Colonic mucosa (tissue), 4 donors: ENCODE measurements at regions not wholly inside any gene's neighbourhood (a gene's known extent, or its start where the extent isn't known, plus 50 kb on each side); places are given as distances from the start of the nearest gene placed in this dataset.

ENCODE experiments used
- DNase-seq: peaks from one replicate; pipeline ENCODE4 v3.0.0-alpha.2; 2020
- H3K27ac ChIP-seq: fragments of 200-600 bp; one replicate; pipeline ENCODE4 v1.8.0; 2021
- H3K27me3 ChIP-seq: fragments of 200-600 bp; one replicate; pipeline ENCODE4 v1.8.0; 2021
- H3K36me3 ChIP-seq: fragments of 200-600 bp; one replicate; pipeline ENCODE4 v1.8.0; 2021
- H3K4me1 ChIP-seq: fragments of 200-600 bp; one replicate; pipeline ENCODE4 v1.8.0; 2021; ENCODE audit warnings: mild to moderate bottlenecking
- H3K4me3 ChIP-seq: fragments of 200-600 bp; one replicate; pipeline ENCODE4 v1.8.0; 2021
- H3K9ac ChIP-seq, 2 donors: one replicate each; pipeline ENCODE4 v1.7.0; 2013; ENCODE audit warnings: control low read depth in 2 of 2, low read depth in 2 of 2, low read length in 2 of 2
- H3K9me3 ChIP-seq: fragments of 200-600 bp; one replicate; pipeline ENCODE4 v1.8.0; 2021
- intact Hi-C: fragments of 100-400 bp; cut with DNase I; formaldehyde crosslinking; loops from one replicate; pipeline ENCODE4 v1.14.1; 2022
- TF ChIP-seq, protein P1 (sequence below): fragments of 200-600 bp; IDR thresholded peaks from one replicate; pipeline ENCODE4 v1.8.0; 2022; ENCODE audit warnings: antibody characterized with exemption, mild to moderate bottlenecking
- donor health status: healthy.
- donor health status: DM: no; HTN: no; CAD: no.
- donor health status: DM: no; HTN: no; CAD: no.

DNA sequence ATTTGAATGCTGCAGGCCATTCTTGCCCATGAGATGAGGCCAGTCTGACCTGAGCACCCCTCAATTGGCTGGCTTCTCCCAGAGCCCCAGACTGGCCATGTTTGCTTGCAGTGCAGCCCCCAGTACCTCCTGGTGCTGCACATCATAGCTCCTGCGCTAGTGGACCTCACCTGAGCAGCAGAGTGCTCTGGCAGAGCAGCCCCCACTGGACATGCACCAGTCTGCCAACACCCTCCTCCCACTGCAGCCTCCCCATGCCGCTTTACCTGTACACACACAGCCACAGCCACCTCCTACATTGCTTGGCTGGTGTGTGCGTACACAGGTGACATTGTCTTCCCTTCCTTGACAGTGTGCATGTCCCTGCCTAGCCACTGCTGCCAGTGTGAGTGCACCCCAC is 940.2 kb downstream of the EFNA5 start:
- no peaks in the 10 kb centered on the region for H3K4me1 ChIP-seq
- intact Hi-C loops, result no loop called here
- H3K36me3 ChIP-seq, result no peaks in the 10 kb centered on the region
- no peaks in the 10 kb centered on the region for H3K9me3 ChIP-seq
- no peak overlapping the region for H3K4me3 ChIP-seq
- no peak overlapping the region for H3K9ac ChIP-seq
- H3K27me3 ChIP-seq, result no peaks in the 10 kb centered on the region
- DNase-seq, result no peak
- H3K27ac ChIP-seq, result no peak overlapping the region
- TF ChIP-seq, protein P1, sequence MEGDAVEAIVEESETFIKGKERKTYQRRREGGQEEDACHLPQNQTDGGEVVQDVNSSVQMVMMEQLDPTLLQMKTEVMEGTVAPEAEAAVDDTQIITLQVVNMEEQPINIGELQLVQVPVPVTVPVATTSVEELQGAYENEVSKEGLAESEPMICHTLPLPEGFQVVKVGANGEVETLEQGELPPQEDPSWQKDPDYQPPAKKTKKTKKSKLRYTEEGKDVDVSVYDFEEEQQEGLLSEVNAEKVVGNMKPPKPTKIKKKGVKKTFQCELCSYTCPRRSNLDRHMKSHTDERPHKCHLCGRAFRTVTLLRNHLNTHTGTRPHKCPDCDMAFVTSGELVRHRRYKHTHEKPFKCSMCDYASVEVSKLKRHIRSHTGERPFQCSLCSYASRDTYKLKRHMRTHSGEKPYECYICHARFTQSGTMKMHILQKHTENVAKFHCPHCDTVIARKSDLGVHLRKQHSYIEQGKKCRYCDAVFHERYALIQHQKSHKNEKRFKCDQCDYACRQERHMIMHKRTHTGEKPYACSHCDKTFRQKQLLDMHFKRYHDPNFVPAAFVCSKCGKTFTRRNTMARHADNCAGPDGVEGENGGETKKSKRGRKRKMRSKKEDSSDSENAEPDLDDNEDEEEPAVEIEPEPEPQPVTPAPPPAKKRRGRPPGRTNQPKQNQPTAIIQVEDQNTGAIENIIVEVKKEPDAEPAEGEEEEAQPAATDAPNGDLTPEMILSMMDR, result no peak

DNA sequence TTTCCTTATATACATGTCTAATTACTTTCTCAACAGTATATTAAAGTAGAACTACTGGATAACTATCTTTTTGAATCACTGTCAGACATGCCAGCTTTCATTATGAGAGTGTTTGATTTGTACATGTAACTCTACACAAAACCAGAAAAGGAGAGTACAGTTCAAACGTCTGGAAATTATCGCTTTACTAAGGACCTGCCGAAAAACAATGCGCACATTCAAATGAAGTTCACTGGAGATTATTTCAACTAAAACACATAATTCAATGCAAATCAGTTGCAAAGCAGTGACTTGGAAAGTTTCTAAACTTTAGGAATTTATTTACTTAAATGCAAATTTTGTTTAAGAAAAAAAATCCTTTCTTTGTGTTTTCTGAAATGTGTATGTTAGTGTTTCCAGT is 942.5 kb downstream of the EFNA5 start:
- Histone ChIP-seq H3K4me1 (no peaks in the 10 kb centered on the region), H3K4me3 (no peak overlapping the region), H3K9ac (no peak overlapping the region), H3K27ac (no peak overlapping the region), H3K9me3 (no peaks in the 10 kb centered on the region), H3K27me3 (no peaks in the 10 kb centered on the region), H3K36me3 (no peaks in the 10 kb centered on the region)
- intact Hi-C loops, result no loop called here
- DNase-seq, result no peak
- TF ChIP-seq, protein P1, result no peak

DNA sequence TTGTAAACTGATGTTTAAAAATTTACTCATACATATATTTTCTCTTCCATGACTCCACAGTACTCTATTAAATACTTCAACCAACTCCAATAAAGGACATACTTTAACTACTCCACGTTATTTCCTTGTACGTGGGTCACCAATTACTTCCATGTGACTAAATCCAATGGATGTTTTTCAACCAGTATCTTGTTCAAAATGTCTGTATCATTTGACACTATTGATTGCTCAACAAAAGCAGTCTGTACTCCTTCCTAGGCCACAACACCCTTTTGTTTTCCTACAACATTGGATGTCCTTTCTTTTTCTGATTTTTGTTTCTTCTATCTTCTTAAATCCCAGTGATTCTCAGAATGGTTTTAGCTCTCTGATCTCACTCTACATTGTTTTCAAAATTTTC is 943.7 kb downstream of the EFNA5 start:
- no peak for DNase-seq
- Histone ChIP-seq H3K9ac (no peak overlapping the region), H3K27me3 (no peaks in the 10 kb centered on the region), H3K9me3 (no peaks in the 10 kb centered on the region), H3K27ac (no peak overlapping the region), H3K4me3 (no peak overlapping the region), H3K4me1 (no peaks in the 10 kb centered on the region), H3K36me3 (no peaks in the 10 kb centered on the region)
- TF ChIP-seq, protein P1, result no peak
- intact Hi-C loops, result no loop called here

DNA sequence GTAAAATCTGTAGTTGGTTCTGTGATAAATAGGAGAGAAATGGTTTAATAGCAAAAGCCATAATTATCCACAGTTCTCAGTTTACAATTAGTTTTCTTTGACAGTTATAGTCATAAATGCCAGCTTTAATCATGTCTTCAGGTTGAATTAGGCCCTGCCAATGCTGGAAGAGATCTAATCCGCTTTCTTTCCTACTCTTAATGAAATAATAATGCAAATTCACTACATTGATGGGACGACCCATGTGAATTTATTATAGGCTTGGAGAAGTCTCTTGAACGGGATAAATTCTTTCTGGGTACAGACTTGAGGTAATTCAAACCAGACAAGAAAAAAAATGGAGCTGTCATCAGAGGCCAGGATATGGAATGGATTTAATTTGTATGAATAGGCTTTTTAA is 950.4 kb downstream of the EFNA5 start:
- Histone ChIP-seq H3K4me1 (no peaks in the 10 kb centered on the region), H3K9me3 (no peaks in the 10 kb centered on the region), H3K9ac (no peak overlapping the region), H3K36me3 (no peaks in the 10 kb centered on the region), H3K27me3 (no peaks in the 10 kb centered on the region), H3K4me3 (no peak overlapping the region), H3K27ac (no peak overlapping the region)
- TF ChIP-seq, protein P1, result no peak
- intact Hi-C loops, result no loop called here
- DNase-seq, result no peak

DNA sequence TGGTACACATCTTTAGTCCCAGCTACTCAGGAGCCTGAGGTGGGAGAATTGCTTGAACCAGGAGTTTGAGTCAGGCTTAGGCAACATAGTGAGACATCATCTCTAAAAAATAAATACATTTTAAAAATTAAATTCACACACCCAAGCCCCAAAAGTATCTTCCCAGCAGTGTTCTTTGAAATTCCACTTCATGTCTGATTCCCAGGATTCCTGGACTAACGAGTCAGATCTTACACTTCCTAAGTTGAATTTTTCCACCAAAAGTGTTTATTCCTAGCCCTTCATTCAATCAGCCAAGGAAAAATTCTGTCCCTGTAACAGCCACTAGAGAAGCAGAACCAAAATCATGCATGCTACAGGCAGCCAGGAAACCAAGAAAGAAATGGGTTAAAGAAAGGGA is 970.9 kb downstream of the EFNA5 start:
- Histone ChIP-seq H3K27ac (no peak overlapping the region), H3K27me3 (no peaks in the 10 kb centered on the region), H3K4me1 (no peaks in the 10 kb centered on the region), H3K36me3 (no peaks in the 10 kb centered on the region), H3K9ac (no peak overlapping the region), H3K4me3 (no peak overlapping the region), H3K9me3 (no peaks in the 10 kb centered on the region)
- intact Hi-C loops, result no loop called here
- TF ChIP-seq, protein P1, result no peak
- no peak for DNase-seq

DNA sequence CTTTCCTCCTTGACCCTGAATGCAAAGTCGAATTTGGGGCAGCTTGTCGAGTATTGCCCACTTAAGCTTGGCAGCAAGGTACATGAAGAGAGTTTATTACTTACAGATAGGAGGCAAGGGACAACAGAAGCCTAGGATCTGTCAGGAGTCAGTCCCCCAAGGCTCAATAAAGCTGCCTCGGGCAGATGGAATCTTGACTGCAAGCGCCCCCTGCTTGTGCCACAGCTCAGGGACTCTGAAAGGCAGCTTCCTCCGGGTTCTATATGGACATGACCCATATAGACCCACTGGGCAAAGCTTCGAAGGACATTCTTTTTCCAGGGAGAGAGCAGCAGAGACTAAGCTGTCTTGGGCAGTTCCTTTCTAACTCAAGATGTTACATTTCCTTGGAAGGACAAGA is 971.5 kb downstream of the EFNA5 start:
- Histone ChIP-seq H3K27ac (no peak overlapping the region), H3K9me3 (no peaks in the 10 kb centered on the region), H3K4me3 (no peak overlapping the region), H3K27me3 (no peaks in the 10 kb centered on the region), H3K9ac (no peak overlapping the region), H3K36me3 (no peaks in the 10 kb centered on the region), H3K4me1 (no peaks in the 10 kb centered on the region)
- intact Hi-C loops, result no loop called here
- DNase-seq, result no peak
- TF ChIP-seq, protein P1, result no peak
